WTC11 (cell line): ENCODE measurements at regions not wholly inside any gene's neighbourhood (a gene's known extent, or its start where the extent isn't known, plus 50 kb on each side); places are given as distances from the start of the nearest gene placed in this dataset.

Source experiments
- ATAC-seq: fragments of 200-7000 bp; cut with Tn5 transposase; 2 replicates; pipeline ENCODE4 v1.10.0; 2021; ENCODE audit warnings: mild to moderate bottlenecking, moderate library complexity
- CTCF ChIA-PET: fragments of 300-600 bp; sonication (Branson Sonifier 250); formaldehyde crosslinking; loops from one replicate; lab custom pipeline; 2021; ENCODE audit warnings: antibody characterized with exemption; lab: Charles Lee
- POLR2A ChIA-PET: fragments of 350-600 bp; sonication (Branson Sonifier 250); formaldehyde crosslinking; loops from one replicate; lab custom pipeline; 2021; ENCODE audit warnings: antibody characterized with exemption; lab: Charles Lee
- DNase-seq: peaks from one replicate; pipeline ENCODE4 v3.0.0; 2021; ENCODE audit warnings: low spot score
- H3K27ac Mint-ChIP-seq: 2 replicates; pipeline ENCODE4 v1.8.0; 2021; ENCODE audit warnings: mixed read lengths
- H3K27me3 Mint-ChIP-seq: 2 replicates; pipeline ENCODE4 v1.8.0; 2021; ENCODE audit warnings: low read depth, mild to moderate bottlenecking, moderate library complexity, mixed read lengths
- H3K36me3 Mint-ChIP-seq: 2 replicates; pipeline ENCODE4 v1.8.0; 2021; ENCODE audit warnings: mixed read lengths
- H3K4me1 Mint-ChIP-seq: 2 replicates; pipeline ENCODE4 v1.8.0; 2022; ENCODE audit warnings: mixed read lengths
- H3K4me3 Mint-ChIP-seq: 2 replicates; pipeline ENCODE4 v1.8.0; 2021; ENCODE audit warnings: mild to moderate bottlenecking, moderate library complexity, mixed read lengths
- H3K9me3 Mint-ChIP-seq: 2 replicates; pipeline ENCODE4 v1.8.0; 2021; ENCODE audit warnings: mixed read lengths
- MXD4 ChIP-seq: fragments of 250-450 bp; sonication (Bioruptor Pico); IDR thresholded peaks from 2 replicates; pipeline ENCODE4 v1.8.0; 2021; ENCODE audit warnings: mild to moderate bottlenecking, moderate library complexity, borderline replicate concordance
- NFATC4 ChIP-seq: fragments of 250-450 bp; sonication (Bioruptor Pico); IDR thresholded peaks from 2 replicates; pipeline ENCODE4 v1.9.0; 2021; ENCODE audit warnings: mild to moderate bottlenecking
- NFE2L1 ChIP-seq: sonication (generic); formaldehyde crosslinking; IDR thresholded peaks from 2 replicates; pipeline ENCODE4 v1.8.1; 2023; ENCODE audit warnings: missing genetic modification reagents
- NR3C1 ChIP-seq: sonication (generic); formaldehyde crosslinking; conservative IDR thresholded peaks from 2 replicates; pipeline ENCODE4 v1.8.1; 2023; ENCODE audit warnings: low read depth, mild to moderate bottlenecking, missing genetic modification reagents
- SMAD4 ChIP-seq: sonication (generic); formaldehyde crosslinking; IDR thresholded peaks from 2 replicates; pipeline ENCODE4 v1.8.0; 2022; ENCODE audit warnings: mild to moderate bottlenecking, missing genetic modification reagents
- ZNF121 ChIP-seq: sonication (generic); formaldehyde crosslinking; IDR thresholded peaks from 2 replicates; pipeline ENCODE4 v1.8.0; 2023; ENCODE audit warnings: missing genetic modification reagents
- ZNF396 ChIP-seq: fragments of 250-450 bp; sonication (Bioruptor Pico); IDR thresholded peaks from 2 replicates; pipeline ENCODE4 v1.8.0; 2021; ENCODE audit warnings: mild to moderate bottlenecking, moderate library complexity, borderline replicate concordance
- TF ChIP-seq, protein P1 (sequence below): sonication (generic); formaldehyde crosslinking; IDR thresholded peaks from 2 replicates; pipeline ENCODE4 v1.8.1; 2022; ENCODE audit warnings: mild to moderate bottlenecking, moderate library complexity, missing genetic modification reagents
- TF ChIP-seq, protein P2 (sequence below): sonication (generic); formaldehyde crosslinking; IDR thresholded peaks from 2 replicates; pipeline ENCODE4 v1.8.0; 2022; ENCODE audit warnings: mild to moderate bottlenecking, missing genetic modification reagents
- TF ChIP-seq, protein P3 (sequence below): fragments of 250-450 bp; sonication (Bioruptor Pico); conservative IDR thresholded peaks from 2 replicates; pipeline ENCODE4 v1.9.0; 2021; ENCODE audit warnings: mild to moderate bottlenecking
- TF ChIP-seq, protein P4 (sequence below): sonication (generic); formaldehyde crosslinking; IDR thresholded peaks from 2 replicates; pipeline ENCODE4 v1.8.1; 2022; ENCODE audit warnings: mild to moderate bottlenecking, missing genetic modification reagents, moderate library complexity, borderline replicate concordance
- TF ChIP-seq, protein P5 (sequence below): sonication (generic); formaldehyde crosslinking; IDR thresholded peaks from 2 replicates; pipeline ENCODE4 v1.8.1; 2022; ENCODE audit warnings: low read depth, mild to moderate bottlenecking, moderate library complexity, missing genetic modification reagents, borderline replicate concordance
- TF ChIP-seq, protein P6 (sequence below): sonication (generic); formaldehyde crosslinking; IDR thresholded peaks from 2 replicates; pipeline ENCODE4 v1.8.1; 2022; ENCODE audit warnings: missing genetic modification reagents, borderline replicate concordance
- TF ChIP-seq, protein P7 (sequence below): fragments of 250-450 bp; sonication (Bioruptor Pico); IDR thresholded peaks from 2 replicates; pipeline ENCODE4 v2.1.2; 2022; ENCODE audit warnings: mild to moderate bottlenecking, moderate library complexity
- TF ChIP-seq, protein P8 (sequence below): sonication (generic); formaldehyde crosslinking; IDR thresholded peaks from 2 replicates; pipeline ENCODE4 v1.8.1; 2023; ENCODE audit warnings: mild to moderate bottlenecking, missing genetic modification reagents, moderate library complexity
- TF ChIP-seq, protein P9 (sequence below): sonication (generic); formaldehyde crosslinking; IDR thresholded peaks from 2 replicates; pipeline ENCODE4 v1.8.0; 2022; ENCODE audit warnings: mild to moderate bottlenecking, missing genetic modification reagents
- TF ChIP-seq, protein P10 (sequence below): fragments of 250-450 bp; sonication (Bioruptor Pico); IDR thresholded peaks from 2 replicates; pipeline ENCODE4 v1.9.0; 2021; ENCODE audit warnings: mild to moderate bottlenecking
- TF ChIP-seq, protein P11 (sequence below): fragments of 250-450 bp; sonication (Bioruptor Pico); IDR thresholded peaks from 2 replicates; pipeline ENCODE4 v1.8.0; 2021; ENCODE audit warnings: mild to moderate bottlenecking

DNA sequence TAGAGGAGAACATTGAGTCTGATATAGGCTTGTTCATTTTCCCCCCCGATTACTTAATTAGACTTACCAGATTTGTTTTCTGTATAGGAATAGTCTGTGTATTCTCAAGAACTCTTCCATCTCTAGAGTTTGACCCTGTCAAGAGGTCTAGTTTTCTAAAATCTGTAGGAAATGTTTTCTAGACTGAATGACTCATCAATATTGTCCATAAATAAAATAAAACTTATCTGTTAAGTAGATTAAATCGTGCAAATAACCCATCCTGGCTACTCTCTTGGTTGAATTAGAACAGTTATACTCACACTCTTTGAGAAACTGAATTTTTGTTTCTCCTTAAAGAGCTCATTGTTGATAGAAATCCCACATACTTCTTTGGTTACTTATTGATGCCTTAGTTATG lies 299.2 kb upstream of the CWC22 start:
- ChIA-PET CTCF (no interaction called here), POLR2A (no interaction called here)
- H3K4me1 Mint-ChIP-seq = no peaks in the 10 kb centered on the region
- ATAC-seq (no peak), DNase-seq (no peak)
- no peak overlapping the region for H3K27ac Mint-ChIP-seq
- H3K9me3 Mint-ChIP-seq = peaks cover 6% of the 10 kb centered on the region
- TF ChIP-seq, protein P1, sequence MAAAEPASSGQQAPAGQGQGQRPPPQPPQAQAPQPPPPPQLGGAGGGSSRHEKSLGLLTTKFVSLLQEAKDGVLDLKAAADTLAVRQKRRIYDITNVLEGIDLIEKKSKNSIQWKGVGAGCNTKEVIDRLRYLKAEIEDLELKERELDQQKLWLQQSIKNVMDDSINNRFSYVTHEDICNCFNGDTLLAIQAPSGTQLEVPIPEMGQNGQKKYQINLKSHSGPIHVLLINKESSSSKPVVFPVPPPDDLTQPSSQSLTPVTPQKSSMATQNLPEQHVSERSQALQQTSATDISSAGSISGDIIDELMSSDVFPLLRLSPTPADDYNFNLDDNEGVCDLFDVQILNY (CRISPR knock-in tag) = no peak
- TF ChIP-seq, protein P2, sequence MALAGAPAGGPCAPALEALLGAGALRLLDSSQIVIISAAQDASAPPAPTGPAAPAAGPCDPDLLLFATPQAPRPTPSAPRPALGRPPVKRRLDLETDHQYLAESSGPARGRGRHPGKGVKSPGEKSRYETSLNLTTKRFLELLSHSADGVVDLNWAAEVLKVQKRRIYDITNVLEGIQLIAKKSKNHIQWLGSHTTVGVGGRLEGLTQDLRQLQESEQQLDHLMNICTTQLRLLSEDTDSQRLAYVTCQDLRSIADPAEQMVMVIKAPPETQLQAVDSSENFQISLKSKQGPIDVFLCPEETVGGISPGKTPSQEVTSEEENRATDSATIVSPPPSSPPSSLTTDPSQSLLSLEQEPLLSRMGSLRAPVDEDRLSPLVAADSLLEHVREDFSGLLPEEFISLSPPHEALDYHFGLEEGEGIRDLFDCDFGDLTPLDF (CRISPR knock-in tag) = no peak
- TF ChIP-seq NFATC4 (CRISPR knock-in tag) (no peak), NFE2L1 (CRISPR knock-in tag) (no peak), ZNF121 (CRISPR knock-in tag) (no peak), SMAD4 (no peak), NR3C1 (CRISPR knock-in tag) (no peak)
- TF ChIP-seq, protein P3, sequence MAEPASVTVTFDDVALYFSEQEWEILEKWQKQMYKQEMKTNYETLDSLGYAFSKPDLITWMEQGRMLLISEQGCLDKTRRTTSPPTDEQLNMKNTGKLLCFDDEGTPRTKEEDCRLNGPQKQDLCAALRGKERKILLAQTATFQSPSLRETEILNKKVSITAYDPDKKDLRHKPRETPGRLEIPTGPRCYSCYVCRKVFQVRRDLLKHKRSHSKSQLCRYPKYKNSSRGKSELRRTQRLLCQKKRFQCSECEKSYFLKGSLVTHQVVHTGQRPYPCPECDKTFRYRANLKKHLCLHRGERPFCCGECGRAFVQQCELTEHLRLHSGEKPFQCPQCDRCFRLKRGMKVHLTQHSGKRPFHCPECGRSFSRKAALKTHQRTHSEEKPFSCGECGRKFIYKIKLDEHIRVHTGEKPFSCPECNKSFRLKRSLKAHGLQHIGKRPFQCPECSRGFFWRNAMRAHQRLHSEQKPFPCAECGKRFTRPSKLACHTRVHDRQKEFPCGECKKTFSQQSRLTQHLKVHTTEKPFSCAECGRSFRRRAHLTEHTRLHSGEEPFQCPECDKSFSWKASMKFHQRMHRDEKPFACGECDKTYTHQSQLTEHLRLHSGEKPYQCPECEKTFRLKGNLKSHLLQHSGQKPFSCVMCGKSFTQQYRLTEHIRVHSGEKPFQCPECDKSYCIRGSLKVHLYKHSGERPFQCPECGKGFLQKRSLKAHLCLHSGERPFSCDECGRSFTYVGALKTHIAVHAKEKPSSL (CRISPR knock-in tag) = no peak
- H3K4me3 Mint-ChIP-seq = no peak overlapping the region
- no peaks in the 10 kb centered on the region for H3K27me3 Mint-ChIP-seq
- peaks cover 4% of the 10 kb centered on the region; the same call in 1 of the 2 replicates for H3K36me3 Mint-ChIP-seq

DNA sequence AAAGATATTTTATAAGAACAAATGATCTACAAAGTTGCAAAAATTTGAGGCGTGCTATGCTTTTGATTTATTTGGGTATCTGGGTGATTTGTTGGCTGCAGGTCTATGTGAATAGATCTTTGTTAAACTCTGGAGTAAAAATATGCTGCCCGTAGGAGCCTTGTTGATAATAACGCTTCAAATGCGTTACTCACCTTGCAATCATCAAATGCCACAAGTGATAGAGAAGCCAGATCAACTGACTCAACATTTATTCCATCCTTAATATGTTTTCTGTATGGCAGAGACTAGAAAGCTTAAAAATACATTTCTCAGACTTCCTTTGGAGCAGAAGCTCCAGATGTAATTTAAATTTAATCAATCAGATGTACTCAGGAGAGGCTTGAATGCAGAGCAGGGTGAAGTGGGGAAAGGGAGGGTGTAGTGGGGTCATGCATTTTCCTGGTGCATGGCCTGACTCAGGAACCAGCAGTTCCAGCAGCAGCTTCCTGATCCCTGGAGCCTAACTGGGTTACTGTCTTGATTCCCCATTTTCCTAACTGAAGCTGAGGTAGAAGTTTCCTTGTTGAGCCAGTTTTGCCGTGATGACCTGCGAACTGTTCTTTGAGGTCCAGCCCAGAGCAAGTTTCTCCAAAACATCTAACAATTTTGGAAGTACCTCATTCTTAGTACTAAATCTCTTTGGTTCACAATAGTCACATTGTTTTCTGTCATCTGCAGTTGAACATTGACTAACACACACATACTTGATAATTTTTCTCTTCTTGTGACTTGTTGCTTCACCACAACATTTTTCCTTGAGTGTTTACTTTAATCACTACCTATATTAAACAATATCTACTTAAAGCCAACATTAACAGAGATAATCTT lies 284.7 kb upstream of the CWC22 start:
- Mint-ChIP-seq H3K4me3 (no peak overlapping the region), H3K4me1 (no peaks in the 10 kb centered on the region), H3K36me3 (no peaks in the 10 kb centered on the region), H3K9me3 (no peaks in the 10 kb centered on the region)
- POLR2A ChIA-PET = no interaction called here
- no peak for DNase-seq
- TF ChIP-seq, protein P4, sequence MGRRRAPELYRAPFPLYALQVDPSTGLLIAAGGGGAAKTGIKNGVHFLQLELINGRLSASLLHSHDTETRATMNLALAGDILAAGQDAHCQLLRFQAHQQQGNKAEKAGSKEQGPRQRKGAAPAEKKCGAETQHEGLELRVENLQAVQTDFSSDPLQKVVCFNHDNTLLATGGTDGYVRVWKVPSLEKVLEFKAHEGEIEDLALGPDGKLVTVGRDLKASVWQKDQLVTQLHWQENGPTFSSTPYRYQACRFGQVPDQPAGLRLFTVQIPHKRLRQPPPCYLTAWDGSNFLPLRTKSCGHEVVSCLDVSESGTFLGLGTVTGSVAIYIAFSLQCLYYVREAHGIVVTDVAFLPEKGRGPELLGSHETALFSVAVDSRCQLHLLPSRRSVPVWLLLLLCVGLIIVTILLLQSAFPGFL = no peak
- TF ChIP-seq, protein P5, sequence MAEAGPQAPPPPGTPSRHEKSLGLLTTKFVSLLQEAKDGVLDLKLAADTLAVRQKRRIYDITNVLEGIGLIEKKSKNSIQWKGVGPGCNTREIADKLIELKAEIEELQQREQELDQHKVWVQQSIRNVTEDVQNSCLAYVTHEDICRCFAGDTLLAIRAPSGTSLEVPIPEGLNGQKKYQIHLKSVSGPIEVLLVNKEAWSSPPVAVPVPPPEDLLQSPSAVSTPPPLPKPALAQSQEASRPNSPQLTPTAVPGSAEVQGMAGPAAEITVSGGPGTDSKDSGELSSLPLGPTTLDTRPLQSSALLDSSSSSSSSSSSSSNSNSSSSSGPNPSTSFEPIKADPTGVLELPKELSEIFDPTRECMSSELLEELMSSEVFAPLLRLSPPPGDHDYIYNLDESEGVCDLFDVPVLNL (CRISPR knock-in tag) = no peak
- TF ChIP-seq MXD4 = no peak
- TF ChIP-seq NR3C1 (CRISPR knock-in tag) = no peak
- no peak for TF ChIP-seq ZNF396
- TF ChIP-seq, protein P6, sequence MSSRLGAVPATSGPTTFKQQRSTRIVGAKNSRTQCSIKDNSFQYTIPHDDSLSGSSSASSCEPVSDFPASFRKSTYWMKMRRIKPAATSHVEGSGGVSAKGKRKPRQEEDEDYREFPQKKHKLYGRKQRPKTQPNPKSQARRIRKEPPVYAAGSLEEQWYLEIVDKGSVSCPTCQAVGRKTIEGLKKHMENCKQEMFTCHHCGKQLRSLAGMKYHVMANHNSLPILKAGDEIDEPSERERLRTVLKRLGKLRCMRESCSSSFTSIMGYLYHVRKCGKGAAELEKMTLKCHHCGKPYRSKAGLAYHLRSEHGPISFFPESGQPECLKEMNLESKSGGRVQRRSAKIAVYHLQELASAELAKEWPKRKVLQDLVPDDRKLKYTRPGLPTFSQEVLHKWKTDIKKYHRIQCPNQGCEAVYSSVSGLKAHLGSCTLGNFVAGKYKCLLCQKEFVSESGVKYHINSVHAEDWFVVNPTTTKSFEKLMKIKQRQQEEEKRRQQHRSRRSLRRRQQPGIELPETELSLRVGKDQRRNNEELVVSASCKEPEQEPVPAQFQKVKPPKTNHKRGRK = no peak
- TF ChIP-seq, protein P7, sequence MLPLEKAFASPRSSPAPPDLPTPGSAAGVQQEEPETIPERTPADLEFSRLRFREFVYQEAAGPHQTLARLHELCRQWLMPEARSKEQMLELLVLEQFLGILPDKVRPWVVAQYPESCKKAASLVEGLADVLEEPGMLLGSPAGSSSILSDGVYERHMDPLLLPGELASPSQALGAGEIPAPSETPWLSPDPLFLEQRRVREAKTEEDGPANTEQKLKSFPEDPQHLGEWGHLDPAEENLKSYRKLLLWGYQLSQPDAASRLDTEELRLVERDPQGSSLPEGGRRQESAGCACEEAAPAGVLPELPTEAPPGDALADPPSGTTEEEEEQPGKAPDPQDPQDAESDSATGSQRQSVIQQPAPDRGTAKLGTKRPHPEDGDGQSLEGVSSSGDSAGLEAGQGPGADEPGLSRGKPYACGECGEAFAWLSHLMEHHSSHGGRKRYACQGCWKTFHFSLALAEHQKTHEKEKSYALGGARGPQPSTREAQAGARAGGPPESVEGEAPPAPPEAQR (CRISPR knock-in tag) = no peak
- TF ChIP-seq, protein P8, sequence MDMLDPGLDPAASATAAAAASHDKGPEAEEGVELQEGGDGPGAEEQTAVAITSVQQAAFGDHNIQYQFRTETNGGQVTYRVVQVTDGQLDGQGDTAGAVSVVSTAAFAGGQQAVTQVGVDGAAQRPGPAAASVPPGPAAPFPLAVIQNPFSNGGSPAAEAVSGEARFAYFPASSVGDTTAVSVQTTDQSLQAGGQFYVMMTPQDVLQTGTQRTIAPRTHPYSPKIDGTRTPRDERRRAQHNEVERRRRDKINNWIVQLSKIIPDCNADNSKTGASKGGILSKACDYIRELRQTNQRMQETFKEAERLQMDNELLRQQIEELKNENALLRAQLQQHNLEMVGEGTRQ = no peak
- TF ChIP-seq, protein P9, sequence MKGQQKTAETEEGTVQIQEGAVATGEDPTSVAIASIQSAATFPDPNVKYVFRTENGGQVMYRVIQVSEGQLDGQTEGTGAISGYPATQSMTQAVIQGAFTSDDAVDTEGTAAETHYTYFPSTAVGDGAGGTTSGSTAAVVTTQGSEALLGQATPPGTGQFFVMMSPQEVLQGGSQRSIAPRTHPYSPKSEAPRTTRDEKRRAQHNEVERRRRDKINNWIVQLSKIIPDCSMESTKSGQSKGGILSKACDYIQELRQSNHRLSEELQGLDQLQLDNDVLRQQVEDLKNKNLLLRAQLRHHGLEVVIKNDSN (CRISPR knock-in tag) = no peak
- TF ChIP-seq, protein P10, sequence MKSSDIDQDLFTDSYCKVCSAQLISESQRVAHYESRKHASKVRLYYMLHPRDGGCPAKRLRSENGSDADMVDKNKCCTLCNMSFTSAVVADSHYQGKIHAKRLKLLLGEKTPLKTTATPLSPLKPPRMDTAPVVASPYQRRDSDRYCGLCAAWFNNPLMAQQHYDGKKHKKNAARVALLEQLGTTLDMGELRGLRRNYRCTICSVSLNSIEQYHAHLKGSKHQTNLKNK = no peak
- TF ChIP-seq, protein P11, sequence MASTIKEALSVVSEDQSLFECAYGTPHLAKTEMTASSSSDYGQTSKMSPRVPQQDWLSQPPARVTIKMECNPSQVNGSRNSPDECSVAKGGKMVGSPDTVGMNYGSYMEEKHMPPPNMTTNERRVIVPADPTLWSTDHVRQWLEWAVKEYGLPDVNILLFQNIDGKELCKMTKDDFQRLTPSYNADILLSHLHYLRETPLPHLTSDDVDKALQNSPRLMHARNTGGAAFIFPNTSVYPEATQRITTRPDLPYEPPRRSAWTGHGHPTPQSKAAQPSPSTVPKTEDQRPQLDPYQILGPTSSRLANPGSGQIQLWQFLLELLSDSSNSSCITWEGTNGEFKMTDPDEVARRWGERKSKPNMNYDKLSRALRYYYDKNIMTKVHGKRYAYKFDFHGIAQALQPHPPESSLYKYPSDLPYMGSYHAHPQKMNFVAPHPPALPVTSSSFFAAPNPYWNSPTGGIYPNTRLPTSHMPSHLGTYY (CRISPR knock-in tag) = no peak
- TF ChIP-seq, all 79 proteins: peak for 0
- Mint-ChIP-seq H3K27ac (no peak overlapping the region), H3K27me3 (no peaks in the 10 kb centered on the region)
- CTCF ChIA-PET = interaction anchor here (0.9 kb wide), 1 partner anchor 167 kb away, joined by 3 read pairs; no protein-coding TSS in a partner anchor
- ATAC-seq = no peak
